Body of pancreas (tissue), 4 donors: ENCODE measurements at regions not wholly inside any gene's neighbourhood (a gene's known extent, or its start where the extent isn't known, plus 50 kb on each side); places are given as distances from the start of the nearest gene placed in this dataset.

Experiments
- POLR2A ChIP-seq, 3 donors: fragments of 450-650 bp; IDR thresholded peaks; one replicate each; pipeline ENCODE4 v1.6.1; 2016; ENCODE audit warnings: antibody characterized with exemption in 3 of 3, mild to moderate bottlenecking in 2 of 3
- TF ChIP-seq, protein P1 (sequence below), 7 experiments: fragments of 450-650 bp in 4 of 7; fragments of 200-600 bp in 3 of 7; sonication (generic) in 3 of 7; IDR thresholded peaks; one replicate each; pipeline ENCODE4 v1.5.1; 2016 to 2019; ENCODE audit warnings: antibody characterized with exemption in 7 of 7

- TF ChIP-seq, protein P1, sequence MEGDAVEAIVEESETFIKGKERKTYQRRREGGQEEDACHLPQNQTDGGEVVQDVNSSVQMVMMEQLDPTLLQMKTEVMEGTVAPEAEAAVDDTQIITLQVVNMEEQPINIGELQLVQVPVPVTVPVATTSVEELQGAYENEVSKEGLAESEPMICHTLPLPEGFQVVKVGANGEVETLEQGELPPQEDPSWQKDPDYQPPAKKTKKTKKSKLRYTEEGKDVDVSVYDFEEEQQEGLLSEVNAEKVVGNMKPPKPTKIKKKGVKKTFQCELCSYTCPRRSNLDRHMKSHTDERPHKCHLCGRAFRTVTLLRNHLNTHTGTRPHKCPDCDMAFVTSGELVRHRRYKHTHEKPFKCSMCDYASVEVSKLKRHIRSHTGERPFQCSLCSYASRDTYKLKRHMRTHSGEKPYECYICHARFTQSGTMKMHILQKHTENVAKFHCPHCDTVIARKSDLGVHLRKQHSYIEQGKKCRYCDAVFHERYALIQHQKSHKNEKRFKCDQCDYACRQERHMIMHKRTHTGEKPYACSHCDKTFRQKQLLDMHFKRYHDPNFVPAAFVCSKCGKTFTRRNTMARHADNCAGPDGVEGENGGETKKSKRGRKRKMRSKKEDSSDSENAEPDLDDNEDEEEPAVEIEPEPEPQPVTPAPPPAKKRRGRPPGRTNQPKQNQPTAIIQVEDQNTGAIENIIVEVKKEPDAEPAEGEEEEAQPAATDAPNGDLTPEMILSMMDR (IDR thresholded peaks at IDR 0.05): no peak
- TF ChIP-seq POLR2A (IDR thresholded peaks at IDR 0.05): no peak
Measured at GRCh38 chr2:21773168-21773567, 649.4 kb downstream of the TDRD15 start.
